Kasumi-1 (cell line): ENCODE measurements at regions not wholly inside any gene's neighbourhood (a gene's known extent, or its start where the extent isn't known, plus 50 kb on each side); places are given as distances from the start of the nearest gene placed in this dataset.

ENCODE experiments used
- DNase-seq, 2 experiments: peaks; one replicate each; lab custom pipeline; 2025; lab: John Stamatoyannopoulos, UW

DNA sequence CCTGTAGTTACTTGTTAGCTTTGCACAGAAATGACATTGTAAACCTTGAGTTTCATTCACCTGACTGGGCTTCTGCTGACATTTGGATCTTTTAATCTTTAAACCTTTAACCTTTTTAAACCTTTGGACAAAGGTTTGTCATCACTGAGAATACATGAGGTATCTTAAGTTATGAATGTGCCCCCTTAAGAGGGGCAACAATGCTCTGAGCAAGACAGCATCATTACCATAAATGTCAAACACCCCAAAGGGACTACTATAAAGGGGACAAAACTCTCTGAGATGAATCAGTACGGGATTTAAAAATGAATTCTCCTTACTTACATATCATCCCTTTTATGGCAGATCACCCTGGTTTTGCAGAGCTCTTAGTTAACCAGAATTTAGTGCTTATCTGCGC is 203.3 kb downstream of the COG6 start:
- no peak for DNase-seq

DNA sequence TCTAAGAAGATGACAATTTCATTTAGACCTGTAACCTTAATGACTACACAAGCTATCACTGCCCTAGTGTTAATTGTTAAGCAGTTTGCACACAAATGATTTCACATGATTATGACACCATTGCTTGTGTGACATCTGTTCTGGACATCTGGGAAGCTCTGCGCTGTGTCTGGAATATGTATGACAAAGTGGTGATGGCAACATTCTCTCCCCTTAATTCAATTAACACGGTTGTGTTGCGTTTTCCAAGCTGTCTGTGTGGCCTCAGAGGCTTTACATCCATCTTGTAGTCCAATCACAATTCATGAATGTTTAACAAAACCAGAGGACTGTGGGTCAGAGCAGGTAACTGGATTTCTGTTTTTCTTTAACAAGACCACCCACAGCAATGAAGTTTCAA is 204.4 kb downstream of the COG6 start:
- no peak for DNase-seq

DNA sequence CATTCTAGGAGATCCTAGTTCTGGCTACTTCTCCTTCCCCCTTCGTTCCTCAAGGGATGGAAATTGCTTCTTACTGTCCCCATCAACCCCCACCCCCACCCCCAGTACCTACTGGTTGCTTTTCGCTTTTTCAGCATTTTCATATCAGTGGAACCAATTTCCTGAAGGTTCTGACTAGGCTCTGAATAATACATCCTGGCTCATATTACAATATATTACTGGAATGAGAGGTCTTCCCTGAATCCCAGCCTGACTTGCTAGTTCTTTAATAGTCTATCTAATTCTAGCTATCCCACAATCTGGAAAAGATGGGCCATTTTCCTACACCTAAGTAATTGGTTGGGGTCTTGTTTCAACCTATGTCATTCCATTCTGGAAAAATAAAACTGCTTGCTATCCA is 207.4 kb downstream of the COG6 start:
- DNase-seq = no peak

DNA sequence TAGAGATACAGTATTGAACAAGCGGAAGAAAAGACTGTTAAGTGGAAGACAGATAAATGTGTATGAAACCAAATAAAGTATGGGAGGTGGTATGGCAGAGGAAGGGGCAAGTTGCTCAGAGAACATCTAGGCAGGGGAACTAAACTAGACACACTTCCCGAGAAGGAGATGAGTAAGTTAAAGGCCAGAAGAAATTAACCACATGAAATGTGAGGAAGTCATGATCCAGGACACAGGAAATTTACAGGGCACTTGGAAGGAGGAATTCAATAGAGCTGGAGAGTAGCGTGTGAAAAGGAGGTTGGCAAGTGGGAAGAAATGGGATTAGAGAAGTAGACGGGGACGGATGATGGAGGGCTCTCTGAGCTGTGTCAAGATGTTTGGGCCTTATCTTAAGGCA is 208.8 kb downstream of the COG6 start:
- no peak for DNase-seq

DNA sequence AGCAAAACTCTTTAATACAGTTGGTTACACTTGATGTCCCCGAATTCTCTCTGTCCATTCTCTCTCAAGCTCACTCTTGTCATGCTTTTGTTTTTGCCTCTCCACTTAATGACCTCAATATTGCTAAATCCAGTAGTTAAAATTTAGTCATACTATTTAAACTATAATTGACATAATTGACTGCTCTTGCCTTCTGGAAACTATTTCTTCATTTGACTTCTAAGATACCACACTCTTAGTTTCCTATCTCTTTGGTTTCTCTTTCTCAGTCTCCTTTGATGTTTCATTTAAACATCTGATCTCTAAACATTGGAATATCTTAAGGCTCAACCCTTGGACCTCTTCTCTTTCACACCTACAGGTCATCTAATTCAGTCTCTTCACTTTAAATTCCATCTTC is 211.3 kb downstream of the COG6 start:
- no peak for DNase-seq

DNA sequence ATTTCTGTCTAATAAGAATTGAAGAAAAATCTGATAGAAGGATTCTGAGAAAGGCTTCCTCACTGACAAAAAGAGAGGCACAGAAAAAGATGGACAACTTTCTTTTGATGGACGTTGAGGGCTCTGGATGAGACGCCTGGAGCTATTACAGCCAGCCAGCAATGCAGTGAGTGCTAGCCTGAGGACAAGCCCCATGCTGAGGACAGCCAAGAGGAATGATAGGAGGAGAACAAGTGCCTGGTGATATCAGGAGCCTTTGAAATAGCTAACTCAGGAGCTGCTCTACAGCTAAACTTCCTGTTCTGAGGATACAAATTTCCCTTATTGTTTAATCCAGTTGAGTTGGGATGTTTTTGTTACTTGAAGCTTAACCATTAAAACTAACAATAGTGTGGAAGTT is 212.3 kb downstream of the COG6 start:
- DNase-seq = no peak

DNA sequence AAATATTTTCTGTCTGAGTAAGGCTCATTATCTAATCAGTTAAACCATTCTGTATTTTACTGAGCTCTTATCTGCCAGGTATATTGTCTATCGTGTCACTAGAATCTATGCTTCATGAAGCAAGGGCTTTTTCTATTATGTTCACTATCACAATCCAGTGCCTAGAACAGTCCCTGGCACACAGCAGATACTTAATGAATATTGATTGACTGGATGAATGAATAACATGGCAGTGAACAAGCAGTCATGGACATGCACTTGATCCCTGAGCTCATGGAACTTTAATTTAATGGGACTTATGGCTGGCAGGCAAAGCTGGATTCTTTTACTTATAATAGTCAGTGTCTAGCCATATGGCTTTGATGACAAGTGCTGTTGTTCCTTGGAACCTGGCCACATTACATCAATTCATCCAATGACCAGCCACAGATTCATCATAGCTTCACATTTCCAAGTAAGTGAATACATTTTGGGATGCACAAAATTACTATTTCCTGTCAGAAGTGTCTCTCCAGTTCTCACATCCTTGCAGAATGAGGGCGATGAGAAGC is 214.8 kb downstream of the COG6 start:
- DNase-seq = no peak

DNA sequence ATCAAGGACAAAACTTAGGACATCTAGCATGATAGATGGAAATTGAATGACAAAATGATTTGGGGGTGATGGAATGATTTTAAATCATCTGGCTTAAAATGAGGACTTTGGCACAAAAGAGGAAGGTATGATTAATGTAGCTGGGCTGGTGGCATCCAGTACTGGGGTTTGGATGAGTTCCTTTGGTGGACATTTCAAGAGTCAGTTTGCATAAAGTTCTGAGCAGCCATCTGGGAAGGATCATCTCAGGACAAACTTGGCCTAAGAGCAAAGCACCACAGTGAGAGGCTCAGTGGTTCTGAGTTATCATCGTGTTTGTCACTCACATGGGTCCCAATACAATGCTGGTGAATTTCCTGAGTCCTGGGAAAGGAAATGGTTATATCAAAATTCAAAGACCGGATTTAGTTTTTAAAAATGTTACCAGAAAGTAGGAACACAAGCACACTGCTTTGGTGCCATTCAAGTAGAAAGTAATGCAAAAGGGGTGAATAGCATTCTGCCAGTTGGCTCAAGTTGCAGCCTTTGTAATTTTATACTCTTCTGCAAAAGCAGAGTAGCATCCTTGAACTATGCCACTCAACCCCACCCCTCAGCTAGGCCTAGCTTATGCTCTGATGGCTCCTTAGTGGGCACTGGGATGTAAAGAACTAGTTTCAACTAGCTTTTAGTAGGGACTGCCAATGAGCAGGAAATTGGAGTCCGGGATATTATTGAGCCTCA is 219.0 kb downstream of the COG6 start:
- no peak for DNase-seq

DNA sequence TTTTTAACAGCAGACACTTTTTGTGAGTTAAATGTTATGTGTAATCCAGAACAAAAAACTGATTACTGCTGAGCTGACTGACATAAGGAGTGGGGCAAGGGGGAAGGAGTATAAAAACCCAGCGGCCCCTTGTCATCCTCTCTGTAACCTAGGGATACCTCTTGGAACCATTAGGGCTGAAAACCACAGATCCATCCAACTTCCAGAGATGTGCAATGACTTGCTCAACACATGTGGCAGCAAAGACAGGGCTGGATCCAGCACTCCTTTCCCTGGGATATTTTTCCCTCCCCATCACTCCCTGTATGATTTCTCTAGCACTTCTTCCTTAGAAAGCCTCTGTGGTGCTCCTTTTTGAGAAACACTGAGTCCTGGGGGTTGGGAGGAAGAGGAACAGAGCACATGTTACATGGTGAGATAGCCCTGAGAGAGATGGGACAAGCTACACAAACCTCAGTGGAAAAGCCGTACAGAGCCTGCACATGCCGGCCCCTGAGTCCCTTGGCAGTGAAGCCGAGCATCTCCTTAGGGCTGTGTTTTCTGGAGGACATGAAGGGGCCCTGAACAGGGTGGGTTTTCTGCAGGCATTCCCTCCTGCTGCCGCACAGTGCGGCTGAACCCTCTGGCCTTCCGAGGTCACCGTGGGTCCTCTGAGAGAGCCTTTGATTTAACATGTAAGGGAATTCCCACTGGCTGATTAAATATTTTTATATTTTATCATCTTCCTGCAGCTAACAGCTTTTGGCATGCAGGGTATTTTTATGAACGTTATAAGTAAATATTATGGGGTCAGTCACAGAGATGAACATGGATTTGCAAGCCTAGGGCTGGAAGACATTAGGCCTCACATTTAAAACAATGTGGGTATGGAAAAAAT is 219.9 kb downstream of the COG6 start:
- no peak for DNase-seq

DNA sequence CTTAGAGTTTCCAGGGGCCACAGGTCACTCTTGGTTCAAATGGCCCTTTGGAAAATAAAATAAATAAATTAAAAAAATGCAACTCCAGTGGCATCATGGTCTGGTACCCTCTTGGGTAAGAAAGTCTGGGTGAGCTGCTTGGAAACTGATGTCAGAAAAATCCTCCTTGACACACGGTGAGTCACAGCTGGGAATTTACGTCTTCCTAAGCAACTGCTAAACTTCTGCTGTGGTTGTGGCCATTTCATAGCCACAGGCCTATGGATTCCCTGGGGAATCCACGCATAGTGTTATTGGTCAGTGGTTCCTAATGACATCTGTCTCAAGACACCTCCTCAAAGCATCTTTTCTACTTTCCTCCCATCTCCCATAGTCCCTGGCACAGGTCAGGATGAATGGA is 220.8 kb downstream of the COG6 start:
- no peak for DNase-seq

DNA sequence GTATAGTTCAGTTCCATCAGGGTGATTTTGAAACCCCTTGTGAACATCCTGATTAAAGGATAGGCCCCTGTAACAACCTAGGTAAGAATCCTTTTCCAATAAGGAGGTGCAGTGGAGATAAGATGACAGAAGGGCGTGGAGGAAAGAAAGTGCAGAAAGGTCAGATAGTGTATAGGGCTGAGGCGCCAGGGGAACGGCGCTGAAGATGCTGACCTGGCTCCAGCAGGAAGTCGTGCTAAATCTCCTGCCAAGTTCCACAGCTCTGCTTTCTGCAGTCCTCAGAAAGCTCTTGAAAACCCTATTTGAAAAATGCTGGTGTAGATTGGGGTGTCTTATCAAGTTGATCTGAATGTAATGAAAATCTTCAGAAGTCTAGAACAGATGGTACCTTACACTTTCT is 221.7 kb downstream of the COG6 start:
- DNase-seq = no peak

DNA sequence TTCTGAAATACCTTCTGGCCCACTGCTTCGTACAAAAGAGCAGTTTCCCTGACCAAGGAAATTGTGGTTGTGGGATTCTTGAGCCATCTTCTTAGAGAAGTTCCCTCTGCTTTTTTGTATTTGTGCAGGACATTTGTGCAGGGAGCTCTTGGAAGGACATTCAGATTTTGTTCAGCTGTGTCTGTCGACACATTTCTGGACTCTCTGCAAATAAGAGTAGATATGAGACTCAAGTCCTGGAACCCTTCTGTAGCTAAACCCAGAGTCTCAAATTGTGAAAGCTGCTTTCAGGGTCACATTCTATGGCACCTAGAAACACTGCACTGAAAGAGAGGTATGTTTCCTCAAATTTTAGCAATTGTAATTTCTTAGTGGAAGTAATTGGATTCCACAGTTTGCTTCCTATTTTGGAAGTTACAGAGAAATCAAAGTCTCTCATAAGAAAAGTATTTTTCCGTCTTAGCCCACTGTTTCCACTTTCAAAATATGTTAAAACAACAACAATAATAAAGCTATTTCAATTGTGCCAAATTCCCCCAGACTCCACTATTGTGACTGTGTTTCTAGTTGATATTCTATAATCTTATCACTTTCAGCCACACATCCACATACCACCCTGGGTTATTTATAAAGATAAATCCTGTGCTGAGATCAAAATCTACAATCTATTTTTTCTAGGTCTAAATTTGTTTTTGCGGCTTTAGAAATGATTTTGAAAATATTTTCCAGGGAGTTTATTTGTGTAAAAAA is 224.0 kb downstream of the COG6 start:
- DNase-seq = no peak

DNA sequence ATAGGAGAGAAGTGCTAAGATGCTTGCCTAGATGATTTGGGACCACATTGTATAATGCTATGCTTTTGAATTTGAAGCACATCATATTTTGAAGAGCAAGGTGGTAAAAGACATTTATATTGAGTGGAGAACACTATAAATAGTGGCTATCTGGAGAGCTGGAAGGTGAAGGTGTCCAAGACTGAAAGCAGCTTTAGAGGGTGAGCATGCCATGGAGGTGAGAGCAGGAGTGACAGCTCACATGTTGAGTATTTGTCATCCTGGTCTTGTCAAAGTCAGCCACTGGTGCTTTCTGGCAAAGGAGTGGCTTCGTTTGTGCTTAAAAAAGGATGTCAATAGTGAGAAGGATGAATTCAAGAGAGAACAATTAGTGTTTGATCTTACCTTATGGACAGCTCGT is 225.9 kb downstream of the COG6 start:
- no peak for DNase-seq

DNA sequence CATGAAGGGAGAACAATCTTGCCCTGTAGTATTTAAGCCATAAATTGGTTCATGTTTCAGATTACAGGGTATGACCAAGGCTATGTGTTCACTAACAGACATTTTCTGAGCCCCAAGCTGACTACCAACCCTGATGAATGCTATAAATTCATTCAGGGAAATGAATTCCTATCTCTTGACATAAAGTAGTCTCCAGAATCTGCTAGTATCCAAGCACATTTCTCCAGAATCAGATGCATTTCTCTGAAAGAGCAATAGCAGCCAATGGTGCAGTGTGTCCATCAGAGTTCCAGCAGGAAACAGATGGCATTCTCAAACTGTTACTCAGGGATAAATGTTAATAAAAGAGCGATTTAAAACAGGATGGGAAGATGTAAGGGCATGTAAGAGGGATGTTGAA is 226.4 kb downstream of the COG6 start:
- DNase-seq = no peak

DNA sequence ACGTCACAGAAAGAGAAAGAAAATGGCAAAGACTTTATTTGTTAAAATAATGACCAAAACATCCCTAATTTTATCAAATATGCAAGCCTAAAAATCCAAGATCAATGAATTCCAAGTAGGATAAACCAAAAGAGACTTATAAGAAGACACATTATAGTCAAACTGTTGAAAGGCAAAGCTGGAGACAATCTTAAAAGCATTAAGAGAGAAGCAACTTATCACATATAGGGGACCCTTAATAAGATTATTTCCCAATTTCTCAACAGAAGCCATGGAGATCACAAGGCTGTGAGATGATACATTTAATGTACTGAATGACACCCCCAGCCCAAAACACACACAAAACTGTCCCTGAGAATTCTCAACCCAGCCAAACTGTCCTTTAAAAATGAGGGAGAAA is 228.7 kb downstream of the COG6 start:
- no peak for DNase-seq

DNA sequence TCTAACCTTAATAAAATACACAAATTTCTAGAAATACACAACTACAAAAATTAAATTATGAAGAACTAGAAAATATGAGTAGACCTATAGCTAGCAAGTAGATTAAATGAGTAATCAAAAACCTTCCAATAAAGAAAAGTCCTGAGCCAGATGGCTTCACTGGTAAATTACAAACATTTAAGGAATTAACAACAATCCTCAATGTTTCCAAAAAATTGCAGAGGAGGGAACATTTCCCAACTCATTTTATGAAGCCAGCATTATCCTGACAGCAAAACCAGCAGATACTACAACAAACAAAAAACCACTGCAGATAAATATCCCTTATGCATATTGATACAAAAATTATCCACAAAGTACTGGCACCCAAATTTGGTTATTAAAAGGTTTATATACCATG is 230.9 kb downstream of the COG6 start:
- no peak for DNase-seq

DNA sequence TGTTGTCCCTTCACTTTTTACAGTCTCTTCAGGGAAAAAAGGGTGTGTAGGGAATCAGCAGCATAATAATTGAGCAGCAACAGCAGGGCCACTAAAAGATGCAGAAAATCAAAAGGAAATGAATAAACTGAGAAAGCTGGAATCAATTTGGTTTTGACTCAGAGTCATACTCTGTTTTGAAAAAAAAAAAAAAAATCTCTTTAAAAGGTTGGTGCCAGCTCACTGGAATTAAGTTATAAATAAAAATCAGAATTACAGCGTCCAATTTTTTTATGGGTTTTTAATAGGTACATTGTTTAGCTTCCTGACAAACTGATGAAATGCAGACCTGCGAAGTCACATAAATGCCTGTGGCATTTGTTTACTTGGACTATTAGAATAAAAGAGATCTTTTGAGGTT is 231.9 kb downstream of the COG6 start:
- no peak for DNase-seq

DNA sequence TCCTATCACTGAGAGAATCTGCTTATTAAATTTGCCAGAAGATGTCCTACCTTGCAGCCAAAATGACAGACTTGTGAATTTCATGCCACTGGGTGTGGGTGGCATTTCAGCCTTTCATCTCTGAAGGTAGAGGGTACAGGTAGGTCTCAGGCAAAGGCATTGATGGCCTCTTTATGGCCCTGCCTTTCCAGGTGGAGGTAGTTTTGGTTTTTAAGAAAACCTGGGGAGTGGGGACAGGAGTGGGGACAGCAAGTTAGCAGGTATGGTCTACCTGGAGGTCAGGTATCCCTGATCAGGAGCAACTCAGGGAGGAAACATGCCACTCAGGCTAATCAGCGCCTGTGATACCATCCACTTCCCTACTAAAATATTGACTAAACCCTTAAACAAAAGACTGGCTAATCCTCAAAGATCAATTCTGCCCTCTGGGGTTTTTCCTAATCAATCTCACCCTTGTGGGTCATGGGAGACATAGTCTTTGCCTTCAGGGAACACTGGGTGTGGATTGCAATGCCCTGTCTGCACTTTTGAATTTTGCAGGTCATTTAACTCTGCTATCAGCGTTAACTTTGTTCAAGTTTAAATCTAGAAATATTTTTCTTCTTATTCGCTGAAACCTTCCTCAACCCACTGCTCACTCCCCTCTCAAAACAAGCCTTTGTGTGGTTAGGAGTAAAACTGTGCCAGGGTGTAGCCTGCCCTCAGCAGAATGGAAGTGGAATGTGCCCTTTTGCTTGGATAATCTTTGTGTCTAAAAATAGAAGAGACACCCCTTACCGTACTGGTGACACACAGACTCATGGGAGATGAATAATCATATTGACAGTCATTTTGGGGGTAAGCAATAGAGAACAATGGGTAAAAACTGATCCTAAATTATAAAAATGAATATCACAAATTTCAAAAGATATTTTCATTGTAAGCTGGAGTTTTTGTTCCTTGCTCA is 233.7 kb downstream of the COG6 start:
- no peak for DNase-seq

DNA sequence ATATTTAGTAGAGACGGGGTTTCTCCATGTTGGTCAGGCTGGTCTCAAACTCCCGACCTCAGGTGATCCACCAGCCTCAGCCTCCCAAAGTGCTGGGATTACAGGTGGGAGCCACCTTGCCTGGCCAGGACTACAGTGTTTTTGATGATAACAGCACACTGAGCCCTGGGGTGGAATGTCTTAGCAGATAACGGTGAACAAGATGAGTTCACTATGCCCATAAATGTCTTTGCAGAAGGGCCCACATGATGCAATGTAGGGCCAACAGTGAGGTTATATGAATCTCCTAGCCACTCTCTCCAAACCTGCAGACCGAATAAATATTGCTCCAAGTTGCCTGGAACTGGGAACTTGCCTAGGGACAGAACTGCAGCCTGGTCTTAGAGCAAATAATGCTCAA is 235.1 kb downstream of the COG6 start:
- no peak for DNase-seq

DNA sequence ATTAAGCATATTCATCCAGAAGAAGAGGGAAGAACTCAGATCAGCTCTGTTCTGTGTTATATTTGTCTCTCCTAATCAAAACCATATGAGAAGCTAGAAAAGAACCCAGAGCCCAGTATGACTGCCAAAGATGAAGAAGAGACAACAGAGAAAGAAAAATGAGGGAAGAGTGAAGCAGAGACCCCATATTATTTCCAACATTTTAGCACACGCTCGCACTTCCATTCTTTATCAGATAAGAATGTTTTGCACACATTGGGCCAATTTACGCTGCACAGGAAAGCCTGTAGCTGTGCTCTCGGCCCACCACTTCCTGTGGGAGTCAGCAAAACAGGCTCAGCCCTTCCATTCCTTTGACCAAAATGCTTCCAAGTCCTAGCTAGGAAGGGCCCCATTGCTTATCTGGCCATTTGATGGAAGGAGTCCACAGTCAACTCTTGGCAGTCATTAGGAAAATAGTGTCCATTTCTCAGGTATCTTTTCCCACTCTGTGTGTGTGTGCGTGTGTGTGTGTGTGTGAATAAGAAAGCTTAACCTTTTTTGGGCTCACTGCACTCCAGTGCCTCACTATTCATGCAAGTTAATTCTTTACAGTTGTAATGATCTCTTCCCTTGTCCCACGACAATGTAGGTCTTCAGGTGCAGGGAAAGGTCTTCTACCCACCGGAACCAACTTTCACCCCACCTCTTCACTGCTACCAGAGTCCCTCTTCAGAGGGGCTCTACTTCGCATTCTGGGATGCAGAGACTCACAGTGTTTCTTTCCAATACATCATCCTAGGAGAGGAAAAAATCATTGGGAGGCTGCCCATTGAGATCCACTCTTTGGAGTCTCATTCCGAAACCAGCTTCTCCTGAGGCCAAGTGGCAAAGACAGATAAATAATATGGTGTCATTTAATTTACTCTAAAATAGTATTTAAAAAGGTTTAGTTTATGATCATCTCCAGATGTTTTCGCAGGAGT is 237.5 kb downstream of the COG6 start:
- peak; percentile 4 to 16 for DNase-seq
